Peyer's patch (tissue), 4 donors: ENCODE measurements at regions not wholly inside any gene's neighbourhood (a gene's known extent, or its start where the extent isn't known, plus 50 kb on each side); places are given as distances from the start of the nearest gene placed in this dataset.

Source experiments
- POLR2A ChIP-seq, 2 donors: fragments of 450-650 bp; IDR thresholded peaks; one replicate each; pipeline ENCODE4 v1.5.1; 2017; ENCODE audit warnings: antibody characterized with exemption in 2 of 2, mild to moderate bottlenecking in 2 of 2, moderate library complexity in 2 of 2
- TF ChIP-seq, protein P1 (sequence below), 6 experiments: fragments of 450-650 bp in 4 of 6; fragments of 200-600 bp in 2 of 6; sonication (generic) in 1 of 6; IDR thresholded peaks; one replicate each; pipeline ENCODE4 v1.5.1; 2017 to 2019; ENCODE audit warnings: antibody characterized with exemption in 6 of 6, mild to moderate bottlenecking in 3 of 6, moderate library complexity in 1 of 6

DNA sequence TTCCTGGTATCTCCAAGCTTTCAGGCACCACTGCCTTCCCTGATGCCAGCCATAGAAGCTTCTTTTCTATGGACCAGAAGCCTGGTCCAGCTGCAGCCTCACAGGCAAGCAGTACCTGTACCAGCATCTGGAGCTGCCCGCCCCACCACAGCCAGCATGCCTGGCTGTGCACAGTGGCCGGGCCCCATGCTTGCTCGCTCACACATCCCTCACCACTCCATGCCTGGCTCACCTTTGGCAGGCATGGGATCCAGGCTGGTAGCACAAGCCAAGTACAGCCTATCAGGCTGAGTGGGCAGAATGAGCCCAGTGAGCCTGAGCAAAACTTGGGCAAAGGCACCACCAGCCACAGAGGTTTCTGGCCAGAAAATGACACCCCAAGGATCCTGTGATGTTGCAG is 93.4 kb downstream of the TPRA1 start:
- TF ChIP-seq, protein P1, sequence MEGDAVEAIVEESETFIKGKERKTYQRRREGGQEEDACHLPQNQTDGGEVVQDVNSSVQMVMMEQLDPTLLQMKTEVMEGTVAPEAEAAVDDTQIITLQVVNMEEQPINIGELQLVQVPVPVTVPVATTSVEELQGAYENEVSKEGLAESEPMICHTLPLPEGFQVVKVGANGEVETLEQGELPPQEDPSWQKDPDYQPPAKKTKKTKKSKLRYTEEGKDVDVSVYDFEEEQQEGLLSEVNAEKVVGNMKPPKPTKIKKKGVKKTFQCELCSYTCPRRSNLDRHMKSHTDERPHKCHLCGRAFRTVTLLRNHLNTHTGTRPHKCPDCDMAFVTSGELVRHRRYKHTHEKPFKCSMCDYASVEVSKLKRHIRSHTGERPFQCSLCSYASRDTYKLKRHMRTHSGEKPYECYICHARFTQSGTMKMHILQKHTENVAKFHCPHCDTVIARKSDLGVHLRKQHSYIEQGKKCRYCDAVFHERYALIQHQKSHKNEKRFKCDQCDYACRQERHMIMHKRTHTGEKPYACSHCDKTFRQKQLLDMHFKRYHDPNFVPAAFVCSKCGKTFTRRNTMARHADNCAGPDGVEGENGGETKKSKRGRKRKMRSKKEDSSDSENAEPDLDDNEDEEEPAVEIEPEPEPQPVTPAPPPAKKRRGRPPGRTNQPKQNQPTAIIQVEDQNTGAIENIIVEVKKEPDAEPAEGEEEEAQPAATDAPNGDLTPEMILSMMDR (IDR thresholded peaks at IDR 0.05) = no peak
- TF ChIP-seq POLR2A (IDR thresholded peaks at IDR 0.05) = no peak
